ENCODE measurements at regions not wholly inside any gene's neighbourhood (a gene's known extent, or its start where the extent isn't known, plus 50 kb on each side); places are given as distances from the start of the nearest gene placed in this dataset.
A peak's percentile ranks its signal among the peaks of the same experiment; 100 is the strongest.

GRCh38 chr11:116442238-116442752, 330.5 kb downstream of the BUD13 start:
- no peak overlapping the region for H3K4me3 ChIP-seq (ENCODE audit: low read length)
- DNase-seq (ENCODE audit: low read depth, low spot score), result no peak

- no peak for DNase-seq (ENCODE audit: low read depth, low spot score)
- no peak overlapping the region for H3K4me3 ChIP-seq (ENCODE audit: low read length)
Observed at GRCh38 chr11:116439361-116439677, 333.5 kb downstream of the BUD13 start.

GRCh38 chr11:116438651-116439360, 334.0 kb downstream of the BUD13 start:
- no peak for DNase-seq (ENCODE audit: low read depth, low spot score)

GRCh38 chr11:116434986-116435385, 337.8 kb downstream of the BUD13 start:
- H3K4me3 ChIP-seq (ENCODE audit: low read length), result no peak overlapping the region
- no peak for DNase-seq (ENCODE audit: low read depth, low spot score)

More at GRCh38 chr11:116438651-116439360, 334.0 kb downstream of the BUD13 start:
- no peak overlapping the region for H3K4me3 ChIP-seq (ENCODE audit: low read length)

- DNase-seq (ENCODE audit: low read depth, low spot score), result no peak
- no peak overlapping the region for H3K4me3 ChIP-seq (ENCODE audit: low read length)
Observed at GRCh38 chr11:116432301-116432700, 340.5 kb downstream of the BUD13 start.

- DNase-seq (ENCODE audit: low read depth, low spot score), result no peak
- no peak overlapping the region for H3K4me3 ChIP-seq (ENCODE audit: low read length)
Observed at GRCh38 chr11:116431842-116432241, 340.9 kb downstream of the BUD13 start.

- DNase-seq (ENCODE audit: low read depth, low spot score), result no peak
- no peak overlapping the region for H3K4me3 ChIP-seq (ENCODE audit: low read length)
Observed at GRCh38 chr11:116428638-116428975, 344.2 kb downstream of the BUD13 start.

- H3K4me3 ChIP-seq (ENCODE audit: low read length), result no peak overlapping the region
- DNase-seq (ENCODE audit: low read depth, low spot score), result peak; percentile 37
Observed at GRCh38 chr11:116427903-116428637, 344.7 kb downstream of the BUD13 start.

- no peak for DNase-seq (ENCODE audit: low read depth, low spot score)
- no peak overlapping the region for H3K4me3 ChIP-seq (ENCODE audit: low read length)
Observed at GRCh38 chr11:116427337-116427902, 345.4 kb downstream of the BUD13 start.

GRCh38 chr11:116426761-116427160, 346.0 kb downstream of the BUD13 start:
- no peak for DNase-seq (ENCODE audit: low read depth, low spot score)
- H3K4me3 ChIP-seq (ENCODE audit: low read length), result no peak overlapping the region

- no peak for DNase-seq (ENCODE audit: low read depth, low spot score)
- H3K4me3 ChIP-seq (ENCODE audit: low read length), result no peak overlapping the region
Observed at GRCh38 chr11:116424615-116425261, 348.0 kb downstream of the BUD13 start.

- no peak overlapping the region for H3K4me3 ChIP-seq (ENCODE audit: low read length)
- no peak for DNase-seq (ENCODE audit: low read depth, low spot score)
Observed at GRCh38 chr11:116422956-116423600, 349.7 kb downstream of the BUD13 start.

GRCh38 chr11:116422556-116422955, 350.2 kb downstream of the BUD13 start:
- DNase-seq (ENCODE audit: low read depth, low spot score), result no peak
- H3K4me3 ChIP-seq (ENCODE audit: low read length), result no peak overlapping the region

- H3K4me3 ChIP-seq (ENCODE audit: low read length), result no peak overlapping the region
- DNase-seq (ENCODE audit: low read depth, low spot score), result peak; percentile 71
Observed at GRCh38 chr11:116421529-116422185, 351.1 kb downstream of the BUD13 start.

- no peak for DNase-seq (ENCODE audit: low read depth, low spot score)
- no peak overlapping the region for H3K4me3 ChIP-seq (ENCODE audit: low read length)
Observed at GRCh38 chr11:116420770-116421528, 351.8 kb downstream of the BUD13 start.

GRCh38 chr11:116420030-116420429, 352.8 kb downstream of the BUD13 start:
- no peak for DNase-seq (ENCODE audit: low read depth, low spot score)
- no peak overlapping the region for H3K4me3 ChIP-seq (ENCODE audit: low read length)

- no peak for DNase-seq (ENCODE audit: low read depth, low spot score)
- H3K4me3 ChIP-seq (ENCODE audit: low read length), result no peak overlapping the region
Observed at GRCh38 chr11:116418388-116419041, 354.3 kb downstream of the BUD13 start.

- DNase-seq (ENCODE audit: low read depth, low spot score), result no peak
- H3K4me3 ChIP-seq (ENCODE audit: low read length), result no peak overlapping the region
Observed at GRCh38 chr11:116416852-116417251, 355.9 kb downstream of the BUD13 start.

All from Jurkat, Clone E6-1 (cell line).